ENCODE measurements at regions not wholly inside any gene's neighbourhood (a gene's known extent, or its start where the extent isn't known, plus 50 kb on each side); places are given as distances from the start of the nearest gene placed in this dataset.

DNA sequence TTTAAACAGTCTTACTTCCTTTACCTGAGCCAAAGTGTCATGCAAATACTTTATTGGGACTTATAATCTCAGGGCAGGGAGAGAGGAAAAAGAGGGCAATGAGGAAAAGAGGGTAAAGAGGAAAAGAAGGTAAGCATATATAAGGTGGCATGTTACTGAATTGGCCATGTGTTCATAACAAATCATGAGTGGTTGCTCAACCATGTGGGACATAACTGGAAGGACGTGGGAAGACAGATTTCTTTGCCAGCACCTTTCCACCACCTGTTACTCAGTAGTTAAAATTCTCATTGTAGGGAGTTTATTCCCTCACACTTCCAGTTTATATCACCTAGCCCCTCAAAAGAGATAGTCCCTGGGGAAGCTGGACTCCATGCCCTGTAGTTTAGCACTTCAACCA, 54.7 kb upstream of the TPRG1 start:
- no peak for DNase-seq (ENCODE audit: low read depth)

DNA sequence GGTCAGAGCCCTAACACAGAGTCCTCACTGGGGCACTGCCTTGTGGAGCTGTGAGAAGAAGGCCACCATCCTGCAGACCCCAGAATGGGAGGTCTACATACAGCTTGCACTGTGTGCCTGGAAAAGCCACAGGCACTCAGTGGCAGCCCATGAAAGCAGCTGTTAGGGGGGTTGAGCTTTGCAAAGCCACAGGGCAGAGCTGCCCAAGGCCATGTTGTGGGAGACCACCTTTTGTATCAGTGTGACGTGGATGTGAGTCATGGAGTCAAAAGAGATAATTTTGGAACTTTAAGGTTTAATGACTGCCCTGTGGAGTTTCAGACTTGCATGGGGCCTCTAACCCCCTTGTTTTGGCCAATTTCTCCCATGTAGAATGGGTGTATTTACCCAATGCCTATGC, 52.9 kb upstream of the TPRG1 start:
- DNase-seq (ENCODE audit: low read depth), result no peak

DNA sequence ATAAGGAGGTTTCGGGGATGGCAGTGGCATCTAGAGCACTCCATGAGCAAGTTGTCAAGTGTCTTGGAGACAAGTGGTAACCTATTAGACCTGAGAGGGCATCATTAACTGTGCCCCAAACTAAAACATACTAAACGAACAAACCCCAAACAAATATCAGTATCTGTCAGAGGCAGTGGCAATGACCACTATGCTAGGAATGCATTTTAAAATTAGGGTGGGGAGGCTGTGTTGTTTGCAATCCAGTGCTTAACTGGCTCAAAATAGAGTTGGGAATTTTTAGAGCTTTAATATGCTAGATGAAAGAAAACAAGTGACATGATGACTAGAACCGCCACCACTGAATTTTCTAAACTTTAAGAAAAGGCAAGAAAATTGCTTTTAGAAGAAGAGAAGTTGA, 51.8 kb upstream of the TPRG1 start:
- DNase-seq (ENCODE audit: low read depth), result no peak

DNA sequence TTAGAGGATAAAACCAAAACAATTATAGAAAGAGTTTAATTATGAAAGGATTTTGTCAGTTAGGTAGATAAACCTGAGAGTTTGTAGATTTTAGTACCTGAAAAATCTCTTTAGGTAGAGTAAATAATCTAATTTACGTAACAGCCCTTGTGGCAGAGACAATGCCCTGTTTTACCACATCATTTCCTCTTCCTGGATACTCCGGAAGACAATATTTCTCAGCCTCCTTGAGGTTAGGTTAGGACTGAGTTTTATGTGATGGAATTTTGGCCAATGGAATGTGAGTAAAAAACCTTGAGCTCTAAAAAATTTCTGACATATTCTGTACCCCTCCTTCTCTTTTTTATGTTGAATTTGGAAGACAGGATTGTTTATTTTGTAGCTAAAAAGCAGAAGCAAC, 50.7 kb upstream of the TPRG1 start:
- DNase-seq (ENCODE audit: low read depth), result no peak

Data from non-pigmented ciliary epithelial cell (primary cell).